ENCODE measurements at regions not wholly inside any gene's neighbourhood (a gene's known extent, or its start where the extent isn't known, plus 50 kb on each side); places are given as distances from the start of the nearest gene placed in this dataset.

DNA sequence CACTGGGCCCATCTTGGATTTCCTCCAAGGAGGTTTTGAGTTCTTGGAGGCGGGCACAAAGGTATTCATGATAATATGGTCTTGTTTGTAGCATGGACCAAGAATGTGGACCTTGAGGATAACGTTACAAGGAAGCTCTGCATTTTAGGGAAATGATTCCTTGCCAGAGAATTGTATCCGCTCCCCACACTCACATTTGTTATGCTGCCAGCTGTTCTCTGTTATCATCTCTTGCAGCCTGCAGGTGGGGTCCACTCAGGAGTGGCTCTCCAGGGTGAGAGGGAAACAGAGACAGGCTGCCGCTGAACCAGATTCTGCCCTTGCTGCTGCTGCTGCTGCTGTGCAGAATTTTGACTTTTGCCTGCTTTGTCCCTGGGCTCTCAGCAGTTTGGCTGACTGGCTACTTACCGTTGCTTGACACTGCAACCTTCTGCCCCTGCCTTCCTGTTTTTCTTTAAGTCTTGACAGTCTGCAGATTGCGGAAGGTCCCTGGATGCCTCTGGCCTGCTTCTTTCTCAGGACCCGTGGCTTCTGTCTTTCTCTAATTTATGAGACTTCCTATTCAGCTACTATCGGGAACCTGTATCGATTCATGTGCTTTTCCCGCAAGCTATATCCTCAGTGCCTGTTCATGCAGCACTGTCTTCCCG, 122.3 kb upstream of the DOCK10 start:
- intact Hi-C loops (cut with DNase I), result no loop called here
- DNase-seq, result no peak
- H3K27me3 ChIP-seq, result no peaks in the 10 kb centered on the region
- TF ChIP-seq CTCF (IDR thresholded peaks at IDR 0.05), result no peak
- no peaks in the 10 kb centered on the region for H3K4me1 ChIP-seq
- no peak for ATAC-seq
- 43 to 44% methylated on average over 11 of the region's 11 CpGs for WGBS, 2 donors
- no peaks in the 10 kb centered on the region for H3K36me3 ChIP-seq
- H3K9me3 ChIP-seq, result no peaks in the 10 kb centered on the region
- H3K4me3 ChIP-seq, result no peak overlapping the region
- H3K27ac ChIP-seq, result no peak overlapping the region

DNA sequence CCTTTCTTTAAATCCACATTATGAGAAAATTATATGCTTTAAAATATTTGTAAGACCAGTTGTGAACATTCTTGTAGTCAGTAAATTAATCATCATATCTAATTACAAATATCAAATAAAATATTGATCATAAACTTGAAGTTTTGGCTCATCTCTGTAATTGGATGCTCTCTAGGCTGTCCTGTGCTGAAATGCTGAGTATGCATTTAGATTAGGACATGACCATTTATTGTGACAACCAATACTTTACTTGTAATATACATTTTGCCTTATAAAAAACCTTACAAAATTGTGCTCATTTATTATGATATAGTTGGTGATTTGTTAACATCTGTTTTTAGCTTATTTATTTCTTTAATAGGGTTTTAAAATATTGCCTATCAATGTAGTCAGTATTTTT, 116.1 kb upstream of the DOCK10 start:
- ATAC-seq, result no peak

GRCh38 chr2:225156853-225157451, 114.7 kb upstream of the DOCK10 start:
- H3K4me3 ChIP-seq, result no peak overlapping the region
- no peaks in the 10 kb centered on the region for H3K4me1 ChIP-seq
- no peaks in the 10 kb centered on the region for H3K36me3 ChIP-seq
- H3K9me3 ChIP-seq, result peaks cover 0 to 6% (median 0%) of the 10 kb centered on the region in 11 donors
- TF ChIP-seq CTCF (IDR thresholded peaks at IDR 0.05), result no peak
- WGBS, 2 donors, result 70 to 85% methylated on average over 4 of the region's 4 CpGs
- no peak overlapping the region for H3K27ac ChIP-seq
- ATAC-seq (no peak), DNase-seq (no peak)
- no peaks in the 10 kb centered on the region for H3K27me3 ChIP-seq
- intact Hi-C loops (cut with DNase I), result no loop called here

More for the DNA sequence above, 116.1 kb upstream of the DOCK10 start:
- intact Hi-C loops (cut with DNase I), result no loop called here
- no peak for DNase-seq
- H3K4me1 ChIP-seq, result no peaks in the 10 kb centered on the region
- no peak overlapping the region for H3K27ac ChIP-seq
- H3K27me3 ChIP-seq, result no peaks in the 10 kb centered on the region
- peaks cover 0 to 6% (median 0%) of the 10 kb centered on the region in 11 donors for H3K9me3 ChIP-seq
- no peaks in the 10 kb centered on the region for H3K36me3 ChIP-seq
- H3K4me3 ChIP-seq, result no peak overlapping the region
- no peak for TF ChIP-seq CTCF (IDR thresholded peaks at IDR 0.05)

DNA sequence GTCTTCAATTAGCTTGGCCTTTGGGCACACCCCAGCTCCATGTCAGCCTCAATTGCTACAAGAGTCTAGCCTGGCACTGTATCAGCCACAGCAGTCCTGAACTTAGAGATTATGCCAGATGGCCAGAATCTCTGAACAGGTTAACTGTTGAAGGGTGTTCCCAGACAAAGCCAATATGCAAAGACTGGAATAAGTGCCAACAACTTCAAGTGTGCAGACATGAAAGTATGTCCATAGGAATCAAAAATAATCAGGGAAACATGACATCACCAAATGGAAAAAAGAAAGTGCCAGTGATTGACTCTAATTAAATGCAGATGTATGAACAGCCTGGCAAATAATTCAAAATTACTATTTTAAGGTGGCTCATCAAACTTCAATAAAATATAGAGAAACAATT, 98.5 kb upstream of the DOCK10 start:
- Histone ChIP-seq H3K27me3 (no peaks in the 10 kb centered on the region), H3K4me1 (no peaks in the 10 kb centered on the region), H3K27ac (no peak overlapping the region), H3K4me3 (no peak overlapping the region), H3K9me3 (peaks cover 0 to 16% (median 0%) of the 10 kb centered on the region in 11 donors), H3K36me3 (no peaks in the 10 kb centered on the region)
- ATAC-seq, result no peak
- TF ChIP-seq CTCF (IDR thresholded peaks at IDR 0.05), result no peak
- DNase-seq, result no peak
- intact Hi-C loops (cut with DNase I), result no loop called here
